Colonic mucosa (tissue), 4 donors: ENCODE measurements at regions not wholly inside any gene's neighbourhood (a gene's known extent, or its start where the extent isn't known, plus 50 kb on each side); places are given as distances from the start of the nearest gene placed in this dataset.

Experiments used
- DNase-seq: peaks from one replicate; pipeline ENCODE4 v3.0.0-alpha.2; 2020
- H3K27ac ChIP-seq: fragments of 200-600 bp; one replicate; pipeline ENCODE4 v1.8.0; 2021
- H3K27me3 ChIP-seq: fragments of 200-600 bp; one replicate; pipeline ENCODE4 v1.8.0; 2021
- H3K36me3 ChIP-seq: fragments of 200-600 bp; one replicate; pipeline ENCODE4 v1.8.0; 2021
- H3K4me1 ChIP-seq: fragments of 200-600 bp; one replicate; pipeline ENCODE4 v1.8.0; 2021; ENCODE audit warnings: mild to moderate bottlenecking
- H3K4me3 ChIP-seq: fragments of 200-600 bp; one replicate; pipeline ENCODE4 v1.8.0; 2021
- H3K9ac ChIP-seq, 2 donors: one replicate each; pipeline ENCODE4 v1.7.0; 2013; ENCODE audit warnings: control low read depth in 2 of 2, low read depth in 2 of 2, low read length in 2 of 2
- H3K9me3 ChIP-seq: fragments of 200-600 bp; one replicate; pipeline ENCODE4 v1.8.0; 2021
- CTCF ChIP-seq: fragments of 200-600 bp; IDR thresholded peaks from one replicate; pipeline ENCODE4 v1.8.0; 2022; ENCODE audit warnings: antibody characterized with exemption, mild to moderate bottlenecking
- intact Hi-C: fragments of 100-400 bp; cut with DNase I; formaldehyde crosslinking; loops from one replicate; pipeline ENCODE4 v1.14.1; 2022
- donor health status: healthy.
- donor health status: DM: no; HTN: no; CAD: no.
- donor health status: DM: no; HTN: no; CAD: no.

GRCh38 chr3:24834442-24834841 lies 339.8 kb upstream of the THRB start:
- no peaks in the 10 kb centered on the region for H3K9me3 ChIP-seq
- no peak overlapping the region for H3K4me3 ChIP-seq
- peaks cover under 1% of the 10 kb centered on the region for H3K27me3 ChIP-seq
- no peaks in the 10 kb centered on the region for H3K36me3 ChIP-seq
- H3K4me1 ChIP-seq, result no peaks in the 10 kb centered on the region
- no peak for TF ChIP-seq CTCF
- intact Hi-C loops, result no loop called here
- H3K9ac ChIP-seq, result no peak overlapping the region
- no peak for DNase-seq
- no peak overlapping the region for H3K27ac ChIP-seq

DNA sequence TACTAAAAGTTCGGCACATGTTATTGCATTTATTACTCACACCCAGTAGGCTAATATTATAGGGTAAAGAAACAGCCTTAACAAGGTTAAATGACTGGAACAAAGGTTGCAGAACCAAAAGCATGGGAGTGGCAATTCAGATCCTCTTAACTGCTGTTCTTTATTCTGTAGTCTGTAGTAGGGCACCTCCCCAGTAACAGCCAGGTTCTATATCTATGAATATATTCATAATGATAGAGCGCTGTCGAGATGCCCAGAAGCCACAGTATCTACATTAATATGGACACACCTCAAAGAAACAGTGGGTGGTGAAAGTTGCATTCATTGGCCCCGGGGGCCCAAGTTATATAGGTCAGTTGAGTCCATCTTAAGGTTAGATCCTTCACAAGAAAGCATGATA lies 340.9 kb upstream of the THRB start:
- H3K9ac ChIP-seq, result no peak overlapping the region
- no peak overlapping the region for H3K4me3 ChIP-seq
- H3K36me3 ChIP-seq, result no peaks in the 10 kb centered on the region
- H3K27me3 ChIP-seq, result no peaks in the 10 kb centered on the region
- no peaks in the 10 kb centered on the region for H3K9me3 ChIP-seq
- intact Hi-C loops, result no loop called here
- H3K4me1 ChIP-seq, result no peaks in the 10 kb centered on the region
- H3K27ac ChIP-seq, result no peak overlapping the region
- TF ChIP-seq CTCF, result no peak
- DNase-seq, result no peak

DNA sequence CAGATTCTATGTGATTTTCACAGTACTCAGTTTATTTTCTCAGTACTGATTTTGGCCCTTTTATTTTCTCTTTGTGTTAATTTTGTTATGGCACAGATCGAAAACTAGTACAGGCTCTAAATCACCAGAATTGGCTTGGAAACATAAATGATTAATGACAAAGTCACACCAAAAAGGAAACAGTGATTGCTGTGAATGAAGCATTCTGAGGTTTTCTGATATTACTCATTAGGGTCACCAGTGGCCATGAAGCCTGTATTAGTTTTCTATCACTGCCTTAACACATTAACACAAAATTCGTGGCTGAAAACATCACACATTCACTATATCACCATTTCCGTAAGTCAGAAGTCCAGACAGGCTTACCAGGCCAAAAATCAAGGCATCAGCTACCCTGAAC lies 343.0 kb upstream of the THRB start:
- no peak overlapping the region for H3K27ac ChIP-seq
- no peaks in the 10 kb centered on the region for H3K9me3 ChIP-seq
- DNase-seq, result no peak
- intact Hi-C loops, result no loop called here
- H3K9ac ChIP-seq, result no peak overlapping the region
- no peaks in the 10 kb centered on the region for H3K36me3 ChIP-seq
- no peaks in the 10 kb centered on the region for H3K4me1 ChIP-seq
- no peak for TF ChIP-seq CTCF
- H3K4me3 ChIP-seq, result no peak overlapping the region
- H3K27me3 ChIP-seq, result no peaks in the 10 kb centered on the region

DNA sequence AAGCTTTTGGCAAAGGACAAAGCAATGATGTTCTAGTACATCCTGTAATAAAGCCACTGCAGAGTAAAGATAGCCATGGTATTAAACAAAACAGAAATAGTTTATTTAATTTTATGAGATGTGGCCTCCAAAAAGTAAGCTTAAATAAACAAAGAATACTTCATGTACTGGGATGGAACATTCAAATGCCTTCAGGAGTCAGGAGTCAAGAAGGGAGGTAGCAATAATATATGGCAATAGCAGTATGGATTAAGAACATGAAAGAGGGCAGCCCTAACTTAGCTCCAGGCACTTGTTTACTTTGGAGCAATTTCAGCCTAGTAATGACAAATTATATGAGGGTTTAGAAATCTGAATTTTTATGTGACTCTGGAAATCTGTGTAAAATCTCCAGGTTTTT lies 343.9 kb upstream of the THRB start:
- Histone ChIP-seq H3K4me3 (no peak overlapping the region), H3K27me3 (no peaks in the 10 kb centered on the region), H3K36me3 (no peaks in the 10 kb centered on the region), H3K9ac (no peak overlapping the region), H3K4me1 (no peaks in the 10 kb centered on the region), H3K27ac (no peak overlapping the region), H3K9me3 (no peaks in the 10 kb centered on the region)
- no peak for TF ChIP-seq CTCF
- intact Hi-C loops, result no loop called here
- no peak for DNase-seq

DNA sequence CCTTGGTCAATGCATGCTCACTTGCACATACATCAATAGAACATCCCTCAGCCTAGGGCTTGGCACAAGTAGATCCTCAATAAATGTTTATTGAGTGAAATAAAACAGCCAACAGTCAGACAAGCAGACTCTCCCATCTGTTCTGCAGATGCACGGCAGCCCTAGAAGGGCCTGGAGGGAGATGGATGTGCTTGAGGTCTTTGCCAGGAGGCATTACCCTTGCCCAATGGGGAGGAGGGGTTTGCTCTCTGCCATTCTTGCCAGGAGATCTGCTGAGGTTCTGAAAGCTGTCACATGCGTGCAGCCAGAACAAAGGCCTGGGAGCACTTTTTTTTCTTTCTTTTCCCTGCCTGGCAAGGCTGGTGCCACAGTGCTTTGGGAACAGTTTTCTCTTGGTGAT lies 349.3 kb upstream of the THRB start:
- no peaks in the 10 kb centered on the region for H3K36me3 ChIP-seq
- intact Hi-C loops, result no loop called here
- TF ChIP-seq CTCF, result no peak
- no peak overlapping the region for H3K27ac ChIP-seq
- H3K9me3 ChIP-seq, result no peaks in the 10 kb centered on the region
- H3K27me3 ChIP-seq, result no peaks in the 10 kb centered on the region
- no peak overlapping the region for H3K9ac ChIP-seq
- H3K4me1 ChIP-seq, result no peaks in the 10 kb centered on the region
- DNase-seq, result no peak
- no peak overlapping the region for H3K4me3 ChIP-seq
